ENCODE measurements at regions not wholly inside any gene's neighbourhood (a gene's known extent, or its start where the extent isn't known, plus 50 kb on each side); places are given as distances from the start of the nearest gene placed in this dataset.

- Histone ChIP-seq H3K36me3 (no peaks in the 10 kb centered on the region), H3K27me3 (no peaks in the 10 kb centered on the region), H3K4me1 (no peaks in the 10 kb centered on the region), H3K27ac (no peak overlapping the region), H3K9me3 (peaks cover 0 to 5% (median 0%) of the 10 kb centered on the region in 12 donors), H3K4me3 (no peak overlapping the region)
- 69 to 75% (median 70%) methylated on average over 4 of the region's 4 CpGs for WGBS, 4 donors
- no peak for TF ChIP-seq POLR2A (IDR thresholded peaks at IDR 0.05)
- TF ChIP-seq CTCF (IDR thresholded peaks at IDR 0.05): no peak
- ATAC-seq: no peak
- intact Hi-C loops (cut with DNase I): no loop called here
- no peak for DNase-seq
Observed at GRCh38 chr20:40925829-40926510, 102.7 kb upstream of the TOP1 start.

- Histone ChIP-seq H3K9me3 (no peaks in the 10 kb centered on the region), H3K27me3 (no peaks in the 10 kb centered on the region), H3K4me1 (no peaks in the 10 kb centered on the region), H3K36me3 (no peaks in the 10 kb centered on the region), H3K27ac (no peak overlapping the region), H3K4me3 (no peak overlapping the region)
- 89 to 96% (median 94%) methylated on average over 2 of the region's 2 CpGs for WGBS, 4 donors
- ATAC-seq: no peak
- intact Hi-C loops (cut with DNase I): no loop called here
- DNase-seq: no peak
- TF ChIP-seq POLR2A (IDR thresholded peaks at IDR 0.05) (no peak), CTCF (IDR thresholded peaks at IDR 0.05) (no peak)
Observed at GRCh38 chr20:40926928-40927327, 101.7 kb upstream of the TOP1 start.

GRCh38 chr20:40930561-40930960 lies 98.1 kb upstream of the TOP1 start:
- Histone ChIP-seq H3K27ac (no peak overlapping the region), H3K4me1 (no peaks in the 10 kb centered on the region), H3K36me3 (no peaks in the 10 kb centered on the region), H3K4me3 (no peak overlapping the region), H3K9me3 (no peaks in the 10 kb centered on the region), H3K27me3 (no peaks in the 10 kb centered on the region)
- TF ChIP-seq POLR2A (IDR thresholded peaks at IDR 0.05): no peak
- no peak for TF ChIP-seq CTCF (IDR thresholded peaks at IDR 0.05)
- DNase-seq (no peak), ATAC-seq (no peak)
- WGBS, 4 donors: 43 to 82% (median 67%) methylated on average over 1 of the region's 1 CpG
- intact Hi-C loops (cut with DNase I): loop anchor here in 1 of 10 donors (10.0 kb wide), 1 partner anchor 126 kb away; no protein-coding TSS in a partner anchor

GRCh38 chr20:40931410-40932044 lies 97.1 kb upstream of the TOP1 start:
- intact Hi-C loops (cut with DNase I): loop anchor here in 1 of 10 donors (10.0 kb wide), 1 partner anchor 127 kb away; no protein-coding TSS in a partner anchor
- no peak overlapping the region for H3K4me3 ChIP-seq
- no peaks in the 10 kb centered on the region for H3K27me3 ChIP-seq
- WGBS, 4 donors: 54 to 62% (median 57%) methylated on average over 4 of the region's 4 CpGs
- ATAC-seq (no peak), DNase-seq (no peak)
- H3K36me3 ChIP-seq: no peaks in the 10 kb centered on the region
- TF ChIP-seq POLR2A (IDR thresholded peaks at IDR 0.05) (no peak), CTCF (IDR thresholded peaks at IDR 0.05) (no peak)
- H3K4me1 ChIP-seq: no peaks in the 10 kb centered on the region
- H3K9me3 ChIP-seq: no peaks in the 10 kb centered on the region
- H3K27ac ChIP-seq: no peak overlapping the region
